Brain microvascular endothelial cell (primary cell): ENCODE measurements at regions not wholly inside any gene's neighbourhood (a gene's known extent, or its start where the extent isn't known, plus 50 kb on each side); places are given as distances from the start of the nearest gene placed in this dataset.
A peak's percentile ranks its signal among the peaks of the same experiment; 100 is the strongest.

Experiments used
- DNase-seq: peaks from one replicate; pipeline ENCODE4 v3.0.0-alpha.2; 2020
- H3K27ac ChIP-seq: fragments of 250-450 bp; sonication (Bioruptor Pico); 2 replicates; pipeline ENCODE4 v1.5.1; 2020; ENCODE audit warnings: mild to moderate bottlenecking, moderate library complexity
- H3K27me3 ChIP-seq: fragments of 250-450 bp; sonication (Bioruptor Pico); replicated peaks from 2 replicates; pipeline ENCODE4 v1.5.1; 2020; ENCODE audit warnings: mild to moderate bottlenecking
- H3K36me3 ChIP-seq: fragments of 250-450 bp; sonication (Bioruptor Pico); replicated peaks from 2 replicates; pipeline ENCODE4 v1.5.1; 2020; ENCODE audit warnings: mild to moderate bottlenecking
- H3K4me3 ChIP-seq: 2 replicates; pipeline ENCODE4 v1.5.1; 2011; ENCODE audit warnings: low read depth, mild to moderate bottlenecking, control low read depth, low read length, moderate library complexity
- in situ Hi-C: cut with HindIII; loops from 2 replicates; pipeline ENCODE4 v1.10.0; 2017; ENCODE audit warnings: low sequenced_read_pairs, low pct_ligation_motif_present
- TF ChIP-seq, protein P1 (sequence below): IDR thresholded peaks from 2 replicates; pipeline ENCODE4 v1.5.1; 2011; ENCODE audit warnings: low read depth, mild to moderate bottlenecking, moderate library complexity, low read length, control low read depth, inconsistent platforms; ENCODE audit errors: missing control alignments

DNA sequence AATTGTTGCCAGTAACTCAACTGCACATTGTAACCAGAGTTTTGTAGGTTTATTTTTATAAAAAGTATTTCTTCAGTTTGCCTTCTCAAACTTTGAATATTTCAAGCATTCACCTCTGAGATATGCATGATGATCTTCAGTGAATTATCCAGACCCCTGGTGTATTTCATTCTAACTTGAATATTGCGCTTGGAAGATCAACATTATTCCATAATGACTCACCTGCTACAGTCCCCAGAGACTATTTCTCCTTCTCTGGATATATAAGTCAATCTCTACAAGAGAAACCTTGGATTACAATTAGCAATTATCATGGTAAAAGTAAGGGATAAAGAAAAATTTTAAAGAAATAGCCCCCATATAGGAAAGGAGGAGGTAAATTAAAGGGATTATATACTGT, 1041.0 kb downstream of the TLE1 start:
- peak overlapping the region; percentile 71 for H3K27ac ChIP-seq
- H3K4me3 ChIP-seq: no peak overlapping the region
- TF ChIP-seq, protein P1, sequence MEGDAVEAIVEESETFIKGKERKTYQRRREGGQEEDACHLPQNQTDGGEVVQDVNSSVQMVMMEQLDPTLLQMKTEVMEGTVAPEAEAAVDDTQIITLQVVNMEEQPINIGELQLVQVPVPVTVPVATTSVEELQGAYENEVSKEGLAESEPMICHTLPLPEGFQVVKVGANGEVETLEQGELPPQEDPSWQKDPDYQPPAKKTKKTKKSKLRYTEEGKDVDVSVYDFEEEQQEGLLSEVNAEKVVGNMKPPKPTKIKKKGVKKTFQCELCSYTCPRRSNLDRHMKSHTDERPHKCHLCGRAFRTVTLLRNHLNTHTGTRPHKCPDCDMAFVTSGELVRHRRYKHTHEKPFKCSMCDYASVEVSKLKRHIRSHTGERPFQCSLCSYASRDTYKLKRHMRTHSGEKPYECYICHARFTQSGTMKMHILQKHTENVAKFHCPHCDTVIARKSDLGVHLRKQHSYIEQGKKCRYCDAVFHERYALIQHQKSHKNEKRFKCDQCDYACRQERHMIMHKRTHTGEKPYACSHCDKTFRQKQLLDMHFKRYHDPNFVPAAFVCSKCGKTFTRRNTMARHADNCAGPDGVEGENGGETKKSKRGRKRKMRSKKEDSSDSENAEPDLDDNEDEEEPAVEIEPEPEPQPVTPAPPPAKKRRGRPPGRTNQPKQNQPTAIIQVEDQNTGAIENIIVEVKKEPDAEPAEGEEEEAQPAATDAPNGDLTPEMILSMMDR: no peak
- in situ Hi-C loops: no loop called here
- no peaks in the 10 kb centered on the region for H3K36me3 ChIP-seq
- peak; percentile 83 for DNase-seq
- H3K27me3 ChIP-seq: no peaks in the 10 kb centered on the region

DNA sequence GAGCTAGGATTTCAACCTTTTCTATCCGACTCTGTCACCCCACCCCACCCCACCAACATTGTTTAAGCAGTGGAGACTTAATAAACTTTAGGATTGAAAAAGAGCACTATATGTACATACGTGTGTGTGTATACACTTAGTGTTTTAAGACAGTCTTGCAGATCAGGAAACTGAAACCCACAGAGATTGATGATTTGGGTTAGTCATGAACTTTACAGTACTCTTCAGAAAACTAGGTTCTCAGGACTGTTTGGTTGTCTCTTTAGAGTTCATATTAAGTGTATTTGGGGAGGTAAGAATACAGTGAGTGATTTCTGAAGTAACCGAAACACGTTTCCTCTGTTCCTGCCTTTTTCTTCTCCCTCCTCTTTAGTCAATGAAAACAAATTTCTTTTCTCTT, 1043.1 kb downstream of the TLE1 start:
- no peak for DNase-seq
- no peaks in the 10 kb centered on the region for H3K36me3 ChIP-seq
- no peaks in the 10 kb centered on the region for H3K27me3 ChIP-seq
- H3K4me3 ChIP-seq: no peak overlapping the region
- TF ChIP-seq, protein P1: no peak
- H3K27ac ChIP-seq: no peak overlapping the region
- in situ Hi-C loops: no loop called here

DNA sequence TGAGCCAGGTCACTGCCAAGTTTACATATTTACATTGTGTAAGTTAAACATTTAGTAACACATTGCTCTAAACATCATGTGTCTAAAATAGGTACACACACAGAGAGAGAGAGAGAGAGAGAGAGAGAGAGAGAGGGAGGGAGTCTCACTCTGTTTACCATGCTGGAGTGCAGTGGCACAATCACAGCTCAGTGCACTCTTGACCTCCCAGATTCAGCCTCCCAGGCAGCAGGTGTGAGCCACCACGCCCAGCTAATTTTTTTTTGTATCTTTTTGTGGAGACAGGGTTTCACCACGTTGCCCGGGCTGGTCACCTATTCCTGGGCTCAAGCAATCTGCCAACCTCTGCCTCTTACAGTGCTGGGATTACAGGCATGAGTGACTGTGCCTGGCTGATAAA, 1045.3 kb downstream of the TLE1 start:
- no peak for DNase-seq
- Histone ChIP-seq H3K4me3 (no peak overlapping the region), H3K36me3 (no peaks in the 10 kb centered on the region), H3K27me3 (no peaks in the 10 kb centered on the region), H3K27ac (no peak overlapping the region)
- in situ Hi-C loops: no loop called here
- TF ChIP-seq, protein P1: no peak

DNA sequence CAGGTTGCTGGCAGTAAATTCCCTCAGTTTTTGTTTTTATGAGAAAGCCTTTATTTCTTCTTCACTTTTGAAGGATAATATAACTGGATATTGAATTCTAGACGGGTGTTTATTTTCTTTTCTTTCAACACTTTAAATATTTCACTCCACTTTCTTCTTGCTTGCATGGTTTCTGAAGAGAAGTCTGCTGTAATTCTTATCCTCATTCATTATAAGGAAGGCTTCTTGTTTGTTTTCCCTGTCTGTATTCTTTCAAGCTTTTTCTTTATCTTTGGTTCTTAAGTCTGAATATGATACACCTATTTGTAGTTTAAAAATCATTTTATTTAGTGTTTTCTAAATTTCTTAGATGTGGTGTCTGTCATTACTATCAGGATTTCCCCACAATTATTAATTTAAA, 1054.3 kb downstream of the TLE1 start:
- H3K27me3 ChIP-seq: no peaks in the 10 kb centered on the region
- no peak for DNase-seq
- TF ChIP-seq, protein P1: no peak
- H3K27ac ChIP-seq: no peak overlapping the region
- no peaks in the 10 kb centered on the region for H3K36me3 ChIP-seq
- no peak overlapping the region for H3K4me3 ChIP-seq
- in situ Hi-C loops: no loop called here

DNA sequence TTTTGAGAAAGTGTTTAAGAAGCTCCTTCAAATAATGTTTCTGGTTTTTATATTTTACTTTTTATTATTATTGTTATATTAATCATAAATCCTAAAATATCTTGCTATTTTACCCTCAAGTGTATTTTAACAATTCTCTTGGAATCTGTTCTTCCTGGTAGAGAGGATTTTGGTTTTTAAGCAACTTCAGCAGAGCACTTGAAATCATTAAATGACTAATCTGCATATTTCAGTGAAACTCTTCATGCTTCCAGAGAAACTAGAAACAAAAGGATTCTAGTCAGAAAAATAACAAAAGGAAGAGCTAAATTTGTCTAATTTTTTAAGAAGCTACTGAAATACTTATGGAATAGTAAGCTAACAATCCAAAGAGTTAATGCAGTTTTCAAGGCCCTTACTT, 1057.3 kb downstream of the TLE1 start:
- in situ Hi-C loops: no loop called here
- Histone ChIP-seq H3K27ac (no peak overlapping the region), H3K4me3 (no peak overlapping the region), H3K27me3 (no peaks in the 10 kb centered on the region), H3K36me3 (no peaks in the 10 kb centered on the region)
- TF ChIP-seq, protein P1: no peak
- no peak for DNase-seq

DNA sequence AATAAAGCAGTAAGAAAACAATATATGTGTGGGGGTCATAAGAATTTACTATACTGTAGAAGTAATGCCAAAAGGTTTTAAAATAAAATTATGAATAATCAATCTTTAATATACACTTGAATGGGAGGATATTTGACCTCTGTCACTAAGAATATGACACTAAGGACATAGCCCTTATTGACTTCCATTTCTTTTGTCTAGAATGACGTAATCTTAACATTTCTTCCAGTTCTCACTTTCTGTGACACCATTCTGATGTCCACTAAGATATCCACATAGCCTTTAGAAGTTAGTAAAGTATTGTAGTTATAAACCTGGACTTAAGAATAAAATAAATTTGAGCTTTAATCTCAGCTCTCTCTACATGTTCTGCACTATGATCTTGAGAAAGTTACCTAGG, 1050.7 kb downstream of the TLE4 start:
- no peaks in the 10 kb centered on the region for H3K36me3 ChIP-seq
- H3K4me3 ChIP-seq: no peak overlapping the region
- in situ Hi-C loops: no loop called here
- DNase-seq: no peak
- no peaks in the 10 kb centered on the region for H3K27me3 ChIP-seq
- TF ChIP-seq, protein P1: no peak
- no peak overlapping the region for H3K27ac ChIP-seq
